ENCODE measurements at regions not wholly inside any gene's neighbourhood (a gene's known extent, or its start where the extent isn't known, plus 50 kb on each side); places are given as distances from the start of the nearest gene placed in this dataset.

GRCh38 chr4:95675623-95676022, 126.8 kb upstream of the UNC5C start:
- H3K4me3 ChIP-seq (ENCODE audit: low read depth, low read length) = no peak overlapping the region
- POLR2A ChIA-PET = no interaction called here
- H3K36me3 ChIP-seq (ENCODE audit: control insufficient read depth, insufficient read depth, low read length) = no peaks in the 10 kb centered on the region
- CTCF ChIA-PET = no interaction called here
- no peak for DNase-seq (ENCODE audit: low read depth)
- TF ChIP-seq CTCF (IDR thresholded peaks at IDR 0.05; ENCODE audit: insufficient read depth, low read depth, low read length) = no peak
- no peaks in the 10 kb centered on the region for H3K27me3 ChIP-seq (ENCODE audit: control insufficient read depth, insufficient read depth, low read length)

GRCh38 chr4:95674521-95674981, 125.8 kb upstream of the UNC5C start:
- Histone ChIP-seq H3K4me3 (ENCODE audit: low read depth, low read length) (no peak overlapping the region), H3K36me3 (ENCODE audit: control insufficient read depth, insufficient read depth, low read length) (no peaks in the 10 kb centered on the region), H3K27me3 (ENCODE audit: control insufficient read depth, insufficient read depth, low read length) (no peaks in the 10 kb centered on the region)
- POLR2A ChIA-PET = no interaction called here
- no peak for TF ChIP-seq CTCF (IDR thresholded peaks at IDR 0.05; ENCODE audit: insufficient read depth, low read depth, low read length)
- DNase-seq (ENCODE audit: low read depth) = no peak
- CTCF ChIA-PET = no interaction called here

DNA sequence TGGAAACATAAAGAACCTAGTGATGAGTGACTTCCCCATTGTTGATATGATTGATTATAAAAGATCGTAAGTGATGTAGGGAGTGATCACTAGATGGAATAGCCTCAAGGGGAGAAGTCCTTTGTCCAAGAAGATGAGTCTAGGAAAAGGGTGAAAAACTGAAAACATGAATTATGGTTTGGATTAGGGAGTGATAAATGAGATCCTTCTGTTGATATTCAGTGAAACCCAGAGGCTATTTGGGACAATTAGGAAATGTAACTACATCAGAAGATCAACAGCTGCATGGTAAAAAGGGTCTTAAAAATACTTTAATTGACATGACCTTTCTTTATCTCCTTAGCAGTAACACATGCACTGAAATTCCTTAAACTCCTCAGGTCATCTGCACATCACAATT, 124.0 kb upstream of the UNC5C start:
- ChIA-PET POLR2A (no interaction called here), CTCF (no interaction called here)
- Histone ChIP-seq H3K4me3 (ENCODE audit: low read depth, low read length) (no peak overlapping the region), H3K27me3 (ENCODE audit: control insufficient read depth, insufficient read depth, low read length) (no peaks in the 10 kb centered on the region), H3K36me3 (ENCODE audit: control insufficient read depth, insufficient read depth, low read length) (no peaks in the 10 kb centered on the region)
- TF ChIP-seq CTCF (IDR thresholded peaks at IDR 0.05; ENCODE audit: insufficient read depth, low read depth, low read length) = no peak
- no peak for DNase-seq (ENCODE audit: low read depth)

GRCh38 chr4:95660719-95661118, 111.9 kb upstream of the UNC5C start:
- no peak for DNase-seq (ENCODE audit: low read depth)

DNA sequence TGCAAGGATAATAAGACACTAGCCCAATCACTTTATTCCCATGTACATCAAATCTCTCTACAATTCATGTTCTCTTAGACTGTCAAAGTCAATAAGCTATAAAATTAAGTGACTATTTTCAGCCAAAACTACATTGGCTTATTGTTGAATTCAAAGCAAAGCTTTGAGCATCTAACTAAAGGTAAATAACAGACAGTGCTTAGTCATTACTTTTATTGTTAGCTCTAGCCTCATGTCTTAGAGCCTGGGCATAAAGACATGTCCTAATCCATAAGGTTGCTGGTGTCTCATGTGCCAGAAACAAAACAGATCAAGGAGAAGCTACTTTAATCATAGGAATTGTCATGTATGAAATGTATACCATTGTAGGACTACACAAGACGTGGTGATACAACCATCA, 103.1 kb upstream of the UNC5C start:
- TF ChIP-seq CTCF (IDR thresholded peaks at IDR 0.05; ENCODE audit: insufficient read depth, low read depth, low read length) = no peak
- Histone ChIP-seq H3K36me3 (ENCODE audit: control insufficient read depth, insufficient read depth, low read length) (no peaks in the 10 kb centered on the region), H3K27me3 (ENCODE audit: control insufficient read depth, insufficient read depth, low read length) (no peaks in the 10 kb centered on the region), H3K4me3 (ENCODE audit: low read depth, low read length) (no peak overlapping the region)
- ChIA-PET CTCF (no interaction called here), POLR2A (no interaction called here)
- no peak for DNase-seq (ENCODE audit: low read depth)

More at GRCh38 chr4:95660719-95661118, 111.9 kb upstream of the UNC5C start:
- ChIA-PET CTCF (no interaction called here), POLR2A (no interaction called here)
- Histone ChIP-seq H3K27me3 (ENCODE audit: control insufficient read depth, insufficient read depth, low read length) (no peaks in the 10 kb centered on the region), H3K36me3 (ENCODE audit: control insufficient read depth, insufficient read depth, low read length) (no peaks in the 10 kb centered on the region), H3K4me3 (ENCODE audit: low read depth, low read length) (no peak overlapping the region)
- TF ChIP-seq CTCF (IDR thresholded peaks at IDR 0.05; ENCODE audit: insufficient read depth, low read depth, low read length) = no peak

Data from BJ (cell line).